CD14-positive monocyte (primary cell): ENCODE measurements at regions not wholly inside any gene's neighbourhood (a gene's known extent, or its start where the extent isn't known, plus 50 kb on each side); places are given as distances from the start of the nearest gene placed in this dataset.

Experiments used
- DNase-seq, 3 donors: peaks; one replicate each; pipeline ENCODE4 v3.0.0-alpha.2; 2011 to 2022
- H2AFZ ChIP-seq: 2 replicates; pipeline ENCODE4 v1.6.0; 2012; ENCODE audit warnings: mild to moderate bottlenecking, low read depth, low read length, inconsistent platforms; ENCODE audit not compliant: insufficient read depth, poor library complexity, severe bottlenecking
- H3K27ac ChIP-seq, 2 donors: 1 replicate in 1 of 2; 2 replicates in 1 of 2; pipeline ENCODE4 v1.5.1; 2012 to 2013; ENCODE audit warnings: low read length in 2 of 2, control low read depth in 1 of 2, inconsistent platforms in 1 of 2, low read depth in 1 of 2, mild to moderate bottlenecking in 1 of 2
- H3K27me3 ChIP-seq, 2 donors: one replicate each; pipeline versions ENCODE4 v1.6.0 to v1.6.1; 2011 to 2013; ENCODE audit warnings: low read length in 2 of 2; ENCODE audit not compliant: control insufficient read depth in 2 of 2, insufficient read depth in 2 of 2
- H3K36me3 ChIP-seq, 2 donors: replicated peaks in 1 of 2; 1 replicate in 1 of 2; 2 replicates in 1 of 2; pipeline versions ENCODE4 v1.5.1 to v1.6.1; 2012 to 2013; ENCODE audit warnings: low read length in 2 of 2, control low read depth in 1 of 2, inconsistent platforms in 1 of 2, mild to moderate bottlenecking in 1 of 2; ENCODE audit not compliant: insufficient read depth in 2 of 2, control insufficient read depth in 1 of 2
- H3K4me1 ChIP-seq, 2 donors: 1 replicate in 1 of 2; 2 replicates in 1 of 2; pipeline versions ENCODE4 v1.5.1 to v1.6.1; 2012 to 2013; ENCODE audit warnings: low read length in 2 of 2, control low read depth in 1 of 2, inconsistent platforms in 1 of 2, mild to moderate bottlenecking in 1 of 2, moderate library complexity in 1 of 2; ENCODE audit not compliant: insufficient read depth in 2 of 2, control insufficient read depth in 1 of 2
- H3K4me2 ChIP-seq: replicated peaks from 2 replicates; pipeline ENCODE3; 2012; ENCODE audit warnings: low read length, moderate library complexity, mild to moderate bottlenecking; ENCODE audit not compliant: poor library complexity, severe bottlenecking; ENCODE audit errors: extremely low read depth
- H3K4me3 ChIP-seq, 3 experiments: fragments of 200-600 bp in 1 of 3; sonication (generic) in 1 of 3; replicated peaks in 1 of 3; 1 replicate in 2 of 3; 2 replicates in 1 of 3; pipeline ENCODE4 v1.5.1; 2011 to 2013; ENCODE audit warnings: low read length in 3 of 3, mild to moderate bottlenecking in 3 of 3, control low read depth in 2 of 3, low read depth in 2 of 3, inconsistent platforms in 1 of 3, moderate library complexity in 1 of 3
- H3K79me2 ChIP-seq: 2 replicates; pipeline ENCODE4 v1.6.0; 2012; ENCODE audit warnings: mild to moderate bottlenecking, control low read depth, inconsistent platforms, low read length, moderate library complexity; ENCODE audit not compliant: insufficient read depth
- H3K9ac ChIP-seq: 2 replicates; pipeline ENCODE4 v1.6.0; 2017; ENCODE audit warnings: low read length, mild to moderate bottlenecking; ENCODE audit not compliant: insufficient read depth, poor library complexity, severe bottlenecking
- H3K9me3 ChIP-seq, 2 donors: replicated peaks in 1 of 2; 1 replicate in 1 of 2; 2 replicates in 1 of 2; pipeline versions ENCODE4 v1.5.1 to v1.6.1; 2012 to 2013; ENCODE audit warnings: low read length in 2 of 2, control low read depth in 1 of 2; ENCODE audit not compliant: control insufficient read depth in 1 of 2, insufficient read depth in 1 of 2
- H4K20me1 ChIP-seq: 2 replicates; pipeline ENCODE4 v1.6.0; 2012; ENCODE audit warnings: mild to moderate bottlenecking, low read length, control low read depth, moderate library complexity; ENCODE audit not compliant: insufficient read depth
- H3K27ac Mint-ChIP-seq, 7 donors: one replicate each; pipeline ENCODE4 v1.8.0; 2020; ENCODE audit warnings: mild to moderate bottlenecking in 7 of 7, mixed read lengths in 7 of 7, moderate library complexity in 6 of 7, inconsistent platforms in 2 of 7
- H3K27me3 Mint-ChIP-seq, 3 donors: one replicate each; pipeline ENCODE4 v1.8.0; 2021 to 2022; ENCODE audit warnings: low read depth in 3 of 3, mild to moderate bottlenecking in 3 of 3, mixed read lengths in 3 of 3, moderate library complexity in 3 of 3, inconsistent platforms in 1 of 3
- H3K36me3 Mint-ChIP-seq, 2 donors: one replicate each; pipeline ENCODE4 v1.8.0; 2020; ENCODE audit warnings: mixed read lengths in 2 of 2, inconsistent platforms in 1 of 2, mild to moderate bottlenecking in 1 of 2
- H3K4me1 Mint-ChIP-seq: one replicate; pipeline ENCODE4 v1.8.0; 2020; ENCODE audit warnings: mild to moderate bottlenecking, mixed read lengths
- H3K4me3 Mint-ChIP-seq, 2 donors: one replicate each; pipeline ENCODE4 v1.8.0; 2020; ENCODE audit warnings: mild to moderate bottlenecking in 2 of 2, mixed read lengths in 2 of 2, moderate library complexity in 1 of 2
- H3K9me3 Mint-ChIP-seq, 7 donors: one replicate each; pipeline ENCODE4 v1.8.0; 2020 to 2022; ENCODE audit warnings: mixed read lengths in 7 of 7, mild to moderate bottlenecking in 6 of 7, moderate library complexity in 6 of 7, inconsistent platforms in 2 of 7
- CTCF ChIP-seq: fragments of 200-600 bp; IDR thresholded peaks from one replicate; pipeline ENCODE4 v1.8.0; 2022; ENCODE audit warnings: antibody characterized with exemption, mild to moderate bottlenecking
- WGBS: methylation state at CpG from one replicate; pipeline ENCODE4 v1.1.5; 2013; ENCODE audit warnings: missing lambda C conversion rate; ENCODE audit not compliant: insufficient coverage; 5-methylcytosine and 5-hydroxymethylcytosine counted together
- intact Hi-C, 2 donors: fragments of 100-400 bp; cut with micrococcal nuclease; formaldehyde crosslinking; loops; one replicate each; pipeline versions ENCODE4 v1.15.0 to v1.15.1; 2023

GRCh38 chr17:65349916-65350315 lies 211.5 kb downstream of the AXIN2 start:
- no peaks in the 10 kb centered on the region for H3K4me1 Mint-ChIP-seq
- H3K4me2 ChIP-seq, result no peak overlapping the region
- H3K27ac Mint-ChIP-seq, result no peak overlapping the region
- no peak overlapping the region for H3K27ac ChIP-seq
- peaks cover 0 to 8% (median 2%) of the 10 kb centered on the region in 7 donors for H3K9me3 Mint-ChIP-seq
- TF ChIP-seq CTCF, result no peak
- H2AFZ ChIP-seq, result no peak overlapping the region
- H4K20me1 ChIP-seq, result no peaks in the 10 kb centered on the region
- H3K9ac ChIP-seq, result no peak overlapping the region
- intact Hi-C loops, result no loop called here
- WGBS, result no CpG with 5 or more reads among the region's 1 CpG
- H3K36me3 Mint-ChIP-seq, result no peaks in the 10 kb centered on the region
- H3K4me1 ChIP-seq, result no peaks in the 10 kb centered on the region
- no peak overlapping the region for H3K4me3 ChIP-seq
- H3K4me3 Mint-ChIP-seq, result no peak overlapping the region
- no peaks in the 10 kb centered on the region for H3K9me3 ChIP-seq
- H3K27me3 Mint-ChIP-seq, result peaks cover 4 to 7% (median 7%) of the 10 kb centered on the region in 3 donors
- no peaks in the 10 kb centered on the region for H3K79me2 ChIP-seq
- H3K36me3 ChIP-seq, result no peaks in the 10 kb centered on the region
- no peaks in the 10 kb centered on the region for H3K27me3 ChIP-seq
- DNase-seq, result no peak

- intact Hi-C loops, result no loop called here
- Histone ChIP-seq H3K36me3 (no peaks in the 10 kb centered on the region), H2AFZ (no peak overlapping the region), H3K4me3 (no peak overlapping the region), H3K79me2 (no peaks in the 10 kb centered on the region), H3K4me1 (no peaks in the 10 kb centered on the region), H3K27ac (no peak overlapping the region), H3K9me3 (no peaks in the 10 kb centered on the region), H3K27me3 (no peaks in the 10 kb centered on the region), H4K20me1 (no peaks in the 10 kb centered on the region), H3K4me2 (no peak overlapping the region), H3K9ac (no peak overlapping the region)
- H3K4me1 Mint-ChIP-seq, result no peaks in the 10 kb centered on the region
- no peaks in the 10 kb centered on the region for H3K36me3 Mint-ChIP-seq
- TF ChIP-seq CTCF, result no peak
- H3K9me3 Mint-ChIP-seq, result peaks cover 0 to 8% (median 2%) of the 10 kb centered on the region in 7 donors
- H3K27me3 Mint-ChIP-seq, result peaks cover 4 to 10% (median 7%) of the 10 kb centered on the region in 3 donors
- H3K4me3 Mint-ChIP-seq, result no peak overlapping the region
- no peak overlapping the region for H3K27ac Mint-ChIP-seq
- 94% methylated on average over 2 of the region's 2 CpGs for WGBS
- no peak for DNase-seq
These were observed 209.0 kb downstream of the RGS9 start for GRCh38 chr17:65346166-65346565.
